Pancreas (tissue), 10 donors: ENCODE measurements at regions not wholly inside any gene's neighbourhood (a gene's known extent, or its start where the extent isn't known, plus 50 kb on each side); places are given as distances from the start of the nearest gene placed in this dataset.

Experiments used
- ATAC-seq, 4 donors: fragments of 200-7000 bp; cut with Tn5 transposase; one replicate each; pipeline versions ENCODE4 v1.8.0 to v1.9.1; 2020; ENCODE audit warnings: mild to moderate bottlenecking in 4 of 4, moderate library complexity in 4 of 4
- DNase-seq, 6 donors: peaks; one replicate each; pipeline ENCODE4 v3.0.0-alpha.2; 2020
- FAIRE-seq: peaks from 2 replicates; lab custom pipeline; 2012; peaks lifted over from hg19 to GRCh38; lab: Jason Lieb, UNC
- H3K27ac ChIP-seq, 4 donors: fragments of 200-600 bp; sonication (generic); 1 replicate in 3 of 4; 2 replicates in 1 of 4; pipeline versions ENCODE4 v1.5.0 to v1.8.0; 2020
- H3K27me3 ChIP-seq, 4 donors: fragments of 200-600 bp; one replicate each; pipeline ENCODE4 v1.8.0; 2021
- H3K36me3 ChIP-seq, 3 donors: fragments of 200-600 bp; sonication (generic) in 1 of 3; one replicate each; pipeline versions ENCODE4 v1.5.0 to v1.8.0; 2020 to 2021
- H3K4me1 ChIP-seq, 3 donors: fragments of 200-600 bp; one replicate each; pipeline ENCODE4 v1.8.0; 2021
- H3K4me3 ChIP-seq, 4 donors: fragments of 200-600 bp; sonication (generic) in 2 of 4; one replicate each; pipeline versions ENCODE4 v1.5.0 to v1.8.0; 2020 to 2021
- H3K9me3 ChIP-seq, 4 donors: fragments of 200-600 bp; one replicate each; pipeline ENCODE4 v1.8.0; 2021
- CTCF ChIP-seq, 4 donors: fragments of 200-600 bp; sonication (generic) in 3 of 4; IDR thresholded peaks; one replicate each; pipeline versions ENCODE4 v1.5.0 to v1.8.0; 2021; ENCODE audit warnings: antibody characterized with exemption in 4 of 4
- WGBS, 2 donors: extraction: QIAGEN DNeasy Blood & Tissue Kit; methylation state at CpG; one replicate each; pipeline ENCODE4 v1.1.7; 2013; 5-methylcytosine and 5-hydroxymethylcytosine counted together
- intact Hi-C, 3 donors: fragments of 100-400 bp; cut with DNase I; formaldehyde crosslinking; loops; one replicate each; pipeline versions ENCODE4 v1.11.1 to v1.14.2; 2022
- donor health status: healthy with polysubstance abuse.
- donor health status: DM: no; HTN: no; CAD: no; lungs with moderate emphysema.
- donor health status: DM: no; HTN: no; CAD: no.
- donor health status: control.
- donor health status: control.
- donor health status: Bipolar disorder and iron deficiency.
- donor health status: DM: yes; HTN: yes; CAD: no.
- donor health status: DM: no; HTN: no; CAD: no.
- donor health status: DM: no; HTN: no; CAD: no.
- donor health status: DM: yes; HTN: yes; CAD: no.

GRCh38 chrX:148133105-148133725, 152.1 kb downstream of the FMR1NB start:
- no peak for TF ChIP-seq CTCF (IDR thresholded peaks at IDR 0.05)
- no peaks in the 10 kb centered on the region for H3K9me3 ChIP-seq
- intact Hi-C loops: no loop called here
- WGBS, 2 donors: 24 to 37% methylated on average over 6 of the region's 6 CpGs
- DNase-seq (no peak), ATAC-seq (no peak), FAIRE-seq (no peak)
- H3K27ac ChIP-seq: no peak overlapping the region
- peaks cover 0 to 34% (median 0%) of the 10 kb centered on the region in 4 donors for H3K27me3 ChIP-seq
- H3K4me3 ChIP-seq: no peak overlapping the region
- no peaks in the 10 kb centered on the region for H3K36me3 ChIP-seq
- H3K4me1 ChIP-seq: no peaks in the 10 kb centered on the region

GRCh38 chrX:148134578-148134977, 153.4 kb downstream of the FMR1NB start:
- intact Hi-C loops: no loop called here
- H3K9me3 ChIP-seq: no peaks in the 10 kb centered on the region
- H3K27ac ChIP-seq: no peak overlapping the region
- WGBS, 2 donors: 21 to 33% methylated on average over 1 of the region's 1 CpG
- no peak for FAIRE-seq
- no peak overlapping the region for H3K4me3 ChIP-seq
- DNase-seq: no peak
- no peak for TF ChIP-seq CTCF (IDR thresholded peaks at IDR 0.05)
- H3K4me1 ChIP-seq: no peaks in the 10 kb centered on the region
- H3K27me3 ChIP-seq: peaks cover 0 to 32% (median 0%) of the 10 kb centered on the region in 4 donors
- ATAC-seq: no peak
- no peaks in the 10 kb centered on the region for H3K36me3 ChIP-seq

- 8% methylated on average over 1 of the region's 1 CpG for WGBS, 2 donors
- Histone ChIP-seq H3K36me3 (no peaks in the 10 kb centered on the region), H3K27me3 (peaks cover 0 to 23% (median 0%) of the 10 kb centered on the region in 4 donors), H3K4me3 (no peak overlapping the region), H3K9me3 (no peaks in the 10 kb centered on the region), H3K4me1 (no peaks in the 10 kb centered on the region), H3K27ac (no peak overlapping the region)
- DNase-seq: no peak
- TF ChIP-seq CTCF (IDR thresholded peaks at IDR 0.05): no peak
- no peak for ATAC-seq
- FAIRE-seq: no peak
- intact Hi-C loops: no loop called here
These were observed 154.6 kb downstream of the FMR1NB start for GRCh38 chrX:148135738-148136137.

- no peak for DNase-seq
These were observed 165.0 kb downstream of the FMR1NB start for GRCh38 chrX:148146121-148146520.

More at GRCh38 chrX:148146121-148146520, 165.0 kb downstream of the FMR1NB start:
- no peak for FAIRE-seq
- Histone ChIP-seq H3K27ac (no peak overlapping the region), H3K27me3 (no peaks in the 10 kb centered on the region), H3K4me1 (no peaks in the 10 kb centered on the region), H3K9me3 (no peaks in the 10 kb centered on the region), H3K36me3 (no peaks in the 10 kb centered on the region), H3K4me3 (no peak overlapping the region)
- intact Hi-C loops: no loop called here
- WGBS, 2 donors: 71 to 87% methylated on average over 2 of the region's 2 CpGs
- ATAC-seq: no peak
- no peak for TF ChIP-seq CTCF (IDR thresholded peaks at IDR 0.05)
